A673 (cell line): ENCODE measurements at regions not wholly inside any gene's neighbourhood (a gene's known extent, or its start where the extent isn't known, plus 50 kb on each side); places are given as distances from the start of the nearest gene placed in this dataset.

Experiments used
- EZH2 ChIP-seq: fragments of 200-600 bp; sonication (generic); IDR thresholded peaks from 2 replicates; pipeline ENCODE4 v1.6.1; 2017; ENCODE audit warnings: borderline replicate concordance, low read depth, mild to moderate bottlenecking, mixed read lengths, antibody characterized with exemption, low read length; ENCODE audit not compliant: poor library complexity, severe bottlenecking
- TF ChIP-seq, protein P1 (sequence below): fragments of 300-800, 200-600 bp; sonication (generic); conservative IDR thresholded peaks from 2 replicates; pipeline ENCODE4 v1.5.1; 2017; ENCODE audit warnings: low read depth, mild to moderate bottlenecking, antibody characterized with exemption, low read length, moderate library complexity, mixed read lengths

DNA sequence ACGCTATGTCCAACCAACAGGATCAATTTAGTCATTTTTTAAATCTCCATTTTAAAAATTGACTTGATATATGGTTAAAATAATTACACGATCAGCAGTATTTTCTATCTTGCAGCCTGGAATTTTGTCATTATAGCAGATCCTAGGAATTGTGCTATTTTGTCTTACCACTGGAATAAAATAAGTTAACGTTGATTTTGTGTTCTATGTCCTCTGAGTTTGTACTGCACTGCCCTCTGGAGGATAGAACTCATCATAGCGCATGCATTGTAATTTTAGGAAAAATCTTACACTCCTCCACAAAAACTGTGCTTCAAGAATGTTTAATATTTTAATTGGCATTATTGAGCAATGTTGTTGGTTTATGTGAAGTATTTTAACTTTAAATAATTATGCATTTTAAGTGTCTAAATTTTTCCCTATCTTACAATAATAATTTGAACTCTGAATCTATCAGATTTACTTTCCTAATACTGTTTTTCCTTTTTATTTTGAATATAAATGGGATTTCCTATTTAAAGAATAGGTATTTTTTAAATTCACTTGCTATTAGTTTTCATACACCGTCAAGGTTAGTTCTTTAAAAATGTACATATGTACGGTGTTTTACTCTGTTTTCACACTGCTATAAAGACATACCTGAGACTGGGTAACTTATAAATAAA is 220.1 kb downstream of the PPP1R3A start:
- TF ChIP-seq, protein P1, sequence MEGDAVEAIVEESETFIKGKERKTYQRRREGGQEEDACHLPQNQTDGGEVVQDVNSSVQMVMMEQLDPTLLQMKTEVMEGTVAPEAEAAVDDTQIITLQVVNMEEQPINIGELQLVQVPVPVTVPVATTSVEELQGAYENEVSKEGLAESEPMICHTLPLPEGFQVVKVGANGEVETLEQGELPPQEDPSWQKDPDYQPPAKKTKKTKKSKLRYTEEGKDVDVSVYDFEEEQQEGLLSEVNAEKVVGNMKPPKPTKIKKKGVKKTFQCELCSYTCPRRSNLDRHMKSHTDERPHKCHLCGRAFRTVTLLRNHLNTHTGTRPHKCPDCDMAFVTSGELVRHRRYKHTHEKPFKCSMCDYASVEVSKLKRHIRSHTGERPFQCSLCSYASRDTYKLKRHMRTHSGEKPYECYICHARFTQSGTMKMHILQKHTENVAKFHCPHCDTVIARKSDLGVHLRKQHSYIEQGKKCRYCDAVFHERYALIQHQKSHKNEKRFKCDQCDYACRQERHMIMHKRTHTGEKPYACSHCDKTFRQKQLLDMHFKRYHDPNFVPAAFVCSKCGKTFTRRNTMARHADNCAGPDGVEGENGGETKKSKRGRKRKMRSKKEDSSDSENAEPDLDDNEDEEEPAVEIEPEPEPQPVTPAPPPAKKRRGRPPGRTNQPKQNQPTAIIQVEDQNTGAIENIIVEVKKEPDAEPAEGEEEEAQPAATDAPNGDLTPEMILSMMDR = peak; percentile 83
- no peak for TF ChIP-seq EZH2
